Posterior cingulate gyrus (tissue), 11 donors: ENCODE measurements at regions not wholly inside any gene's neighbourhood (a gene's known extent, or its start where the extent isn't known, plus 50 kb on each side); places are given as distances from the start of the nearest gene placed in this dataset.
A peak's percentile ranks its signal among the peaks of the same experiment; 100 is the strongest.
"Not testable (repeated sequence)": the region's sequence is repeated elsewhere in the genome, so short reads cannot be mapped to it uniquely, and the experiment has no call there.

ENCODE experiments used
- DNase-seq, 10 donors: peaks; one replicate each; pipeline versions ENCODE4 v3.0.0 to v3.0.0-alpha.2; 2020 to 2021; ENCODE audit warnings: mixed read lengths in 3 of 10
- intact Hi-C: fragments of 100-400 bp; cut with DNase I; formaldehyde crosslinking; loops from one replicate; pipeline ENCODE4 v1.15.1; 2023

- DNase-seq, result no peak
- intact Hi-C loops, result no loop called here
These were observed 172.1 kb downstream of the MYCN start for GRCh38 chr2:16112251-16112971.

- no peak for DNase-seq
- intact Hi-C loops, result no loop called here
These were observed 171.5 kb downstream of the MYCN start for GRCh38 chr2:16111838-16112210.

GRCh38 chr2:16109821-16110310, 169.5 kb downstream of the MYCN start:
- no peak for DNase-seq
- intact Hi-C loops, result no loop called here

- intact Hi-C loops, result no loop called here
- DNase-seq, result no peak
These were observed 169.0 kb downstream of the MYCN start for GRCh38 chr2:16109368-16109820.

GRCh38 chr2:16107246-16107645, 166.9 kb downstream of the MYCN start:
- intact Hi-C loops, result no loop called here
- no peak for DNase-seq

GRCh38 chr2:16106619-16107018, 166.3 kb downstream of the MYCN start:
- intact Hi-C loops, result no loop called here
- DNase-seq, result no peak

- peak in 2 of 10 donors; percentile 16 to 82 for DNase-seq
- intact Hi-C loops, result no loop called here
These were observed 165.4 kb downstream of the MYCN start for GRCh38 chr2:16105669-16106281.

- intact Hi-C loops, result no loop called here
- DNase-seq, result no peak
These were observed 164.8 kb downstream of the MYCN start for GRCh38 chr2:16104949-16105668.

- intact Hi-C loops, result no loop called here
- no peak for DNase-seq
These were observed 164.1 kb downstream of the MYCN start for GRCh38 chr2:16104315-16104948.

- DNase-seq, result no peak
- intact Hi-C loops, result no loop called here
These were observed 163.4 kb downstream of the MYCN start for GRCh38 chr2:16103614-16104314.

GRCh38 chr2:16102976-16103380, 162.6 kb downstream of the MYCN start:
- no peak for DNase-seq
- intact Hi-C loops, result no loop called here

GRCh38 chr2:16102358-16102975, 162.1 kb downstream of the MYCN start:
- intact Hi-C loops, result no loop called here
- DNase-seq, result no peak

- no peak for DNase-seq
- intact Hi-C loops, result no loop called here
These were observed 160.8 kb downstream of the MYCN start for GRCh38 chr2:16101196-16101595.

GRCh38 chr2:16100006-16100405, 159.7 kb downstream of the MYCN start:
- intact Hi-C loops, result no loop called here
- DNase-seq, result no peak

GRCh38 chr2:16099326-16099725, 159.0 kb downstream of the MYCN start:
- no peak for DNase-seq
- intact Hi-C loops, result no loop called here

GRCh38 chr2:16096962-16097361, 156.6 kb downstream of the MYCN start:
- intact Hi-C loops, result no loop called here
- no peak for DNase-seq

- DNase-seq, intact Hi-C loops: not testable (repeated sequence)
These were observed 155.1 kb downstream of the MYCN start for GRCh38 chr2:16095483-16095882.

GRCh38 chr2:16094811-16095210, 154.5 kb downstream of the MYCN start:
- intact Hi-C loops, result no loop called here
- no peak for DNase-seq

- intact Hi-C loops, result no loop called here
- DNase-seq, result peak in 1 of 10 donors; percentile 81
These were observed 153.5 kb downstream of the MYCN start for GRCh38 chr2:16093639-16094529.
